Tibial nerve (tissue), 4 donors: ENCODE measurements at regions not wholly inside any gene's neighbourhood (a gene's known extent, or its start where the extent isn't known, plus 50 kb on each side); places are given as distances from the start of the nearest gene placed in this dataset.
"Not testable (repeated sequence)": the region's sequence is repeated elsewhere in the genome, so short reads cannot be mapped to it uniquely, and the experiment has no call there.

Source experiments
- DNase-seq, 2 donors: peaks; one replicate each; pipeline ENCODE4 v3.0.0-alpha.2; 2019; ENCODE audit warnings: low spot score in 2 of 2
- H3K27ac ChIP-seq, 4 donors: fragments of 200-600 bp; sonication (generic) in 3 of 4; one replicate each; pipeline ENCODE4 v1.5.1; 2017 to 2019; ENCODE audit warnings: mild to moderate bottlenecking in 1 of 4
- H3K27me3 ChIP-seq, 2 donors: fragments of 200-600 bp; sonication (generic) in 1 of 2; one replicate each; pipeline versions ENCODE4 v1.5.1 to v1.6.0; 2017 to 2019
- H3K36me3 ChIP-seq, 3 donors: fragments of 200-600 bp; sonication (generic); one replicate each; pipeline ENCODE4 v1.5.1; 2018 to 2019
- H3K4me1 ChIP-seq, 4 donors: fragments of 200-600 bp; sonication (generic) in 3 of 4; one replicate each; pipeline ENCODE4 v1.5.1; 2017 to 2019
- H3K4me3 ChIP-seq, 4 donors: fragments of 200-600 bp; sonication (generic) in 3 of 4; one replicate each; pipeline ENCODE4 v1.5.1; 2017 to 2019; ENCODE audit warnings: mild to moderate bottlenecking in 1 of 4, moderate library complexity in 1 of 4
- H3K9me3 ChIP-seq, 4 donors: fragments of 200-600 bp; sonication (generic) in 3 of 4; one replicate each; pipeline ENCODE4 v1.5.1; 2017 to 2019
- CTCF ChIP-seq, 5 experiments: fragments of 200-600 bp in 3 of 5; fragments of 450-650 bp in 2 of 5; sonication (generic) in 3 of 5; IDR thresholded peaks; one replicate each; pipeline ENCODE4 v1.5.1; 2016 to 2019; ENCODE audit warnings: antibody characterized with exemption in 5 of 5, mild to moderate bottlenecking in 3 of 5, moderate library complexity in 2 of 5
- EP300 ChIP-seq, 2 donors: sonication (generic); formaldehyde crosslinking; IDR thresholded peaks; one replicate each; pipeline ENCODE4 v1.6.1; 2017; ENCODE audit warnings: antibody characterized with exemption in 2 of 2, mild to moderate bottlenecking in 1 of 2
- POLR2A ChIP-seq, 2 donors: fragments of 450-650 bp; IDR thresholded peaks; one replicate each; pipeline ENCODE4 v1.6.1; 2017; ENCODE audit warnings: antibody characterized with exemption in 2 of 2, mild to moderate bottlenecking in 2 of 2, moderate library complexity in 2 of 2
- WGBS, 2 donors: methylation state at CpG; one replicate each; pipeline ENCODE4 v1.1.5; 2018; 5-methylcytosine and 5-hydroxymethylcytosine counted together

DNA sequence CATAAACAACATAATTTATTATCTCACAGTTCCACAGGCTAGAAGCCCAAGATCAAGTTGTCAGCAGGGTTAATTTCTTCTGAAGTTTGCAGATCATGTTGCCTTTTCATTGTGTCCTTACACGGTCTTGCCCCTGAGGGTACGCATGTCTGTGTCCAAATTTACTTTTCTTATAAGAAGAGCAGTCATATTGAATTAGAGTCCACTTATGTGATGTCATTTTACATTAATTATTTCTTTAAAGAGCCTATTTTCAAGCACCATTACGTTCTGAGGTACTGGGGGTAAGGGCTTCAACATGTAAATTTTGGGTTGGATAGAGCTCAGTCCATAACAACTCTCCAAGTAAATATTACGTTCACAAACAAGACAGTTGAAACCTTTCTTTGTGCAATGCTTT is 236.6 kb upstream of the OR4E1 start:
- Histone ChIP-seq H3K9me3 (no peaks in the 10 kb centered on the region), H3K36me3 (no peaks in the 10 kb centered on the region), H3K4me1 (no peaks in the 10 kb centered on the region), H3K27me3 (no peaks in the 10 kb centered on the region), H3K4me3 (no peak overlapping the region), H3K27ac (no peak overlapping the region)
- no peak for TF ChIP-seq CTCF (IDR thresholded peaks at IDR 0.05)
- no peak for TF ChIP-seq EP300 (IDR thresholded peaks at IDR 0.05)
- no peak for TF ChIP-seq POLR2A (IDR thresholded peaks at IDR 0.05)
- 25 to 38% methylated on average over 4 of the region's 4 CpGs for WGBS, 2 donors
- no peak for DNase-seq

DNA sequence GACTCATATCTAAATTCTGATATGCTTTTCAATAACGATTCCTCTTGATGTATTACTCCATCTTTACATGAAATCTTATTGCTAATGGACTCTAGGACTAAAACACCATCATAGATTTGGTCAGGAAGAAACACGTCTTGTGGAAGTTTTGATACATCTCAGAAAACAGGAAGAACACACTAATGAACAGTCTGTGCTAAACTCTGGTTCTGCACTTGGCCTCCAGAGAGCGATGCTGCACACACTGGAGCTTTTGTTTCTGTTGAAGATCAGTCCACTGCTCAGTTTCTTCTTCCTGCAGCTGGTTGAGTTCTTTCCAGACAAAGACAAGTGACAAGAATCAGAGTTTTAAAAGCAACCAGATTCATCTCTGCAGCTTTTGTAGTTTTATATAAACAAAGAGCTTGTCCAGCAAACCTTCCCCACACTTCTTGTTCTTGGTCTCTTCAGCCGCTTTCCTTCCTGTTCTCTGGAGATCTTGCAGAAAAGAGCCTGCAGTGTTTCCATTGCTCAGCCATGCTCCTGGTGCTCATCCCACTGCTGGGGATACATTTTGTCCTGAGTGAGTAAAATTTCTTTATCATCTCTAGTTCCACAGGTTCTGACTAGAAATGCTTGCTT is 229.1 kb upstream of the OR4E1 start:
- H3K36me3 ChIP-seq = no peaks in the 10 kb centered on the region
- DNase-seq = no peak
- no peaks in the 10 kb centered on the region for H3K4me1 ChIP-seq
- TF ChIP-seq POLR2A (IDR thresholded peaks at IDR 0.05) (no peak), CTCF (IDR thresholded peaks at IDR 0.05) (no peak), EP300 (IDR thresholded peaks at IDR 0.05) (no peak)
- H3K27ac ChIP-seq = no peak overlapping the region
- no peak overlapping the region for H3K4me3 ChIP-seq
- no peaks in the 10 kb centered on the region for H3K27me3 ChIP-seq
- WGBS, 2 donors = 41 to 47% methylated on average over 4 of the region's 4 CpGs
- H3K9me3 ChIP-seq = no peaks in the 10 kb centered on the region

DNA sequence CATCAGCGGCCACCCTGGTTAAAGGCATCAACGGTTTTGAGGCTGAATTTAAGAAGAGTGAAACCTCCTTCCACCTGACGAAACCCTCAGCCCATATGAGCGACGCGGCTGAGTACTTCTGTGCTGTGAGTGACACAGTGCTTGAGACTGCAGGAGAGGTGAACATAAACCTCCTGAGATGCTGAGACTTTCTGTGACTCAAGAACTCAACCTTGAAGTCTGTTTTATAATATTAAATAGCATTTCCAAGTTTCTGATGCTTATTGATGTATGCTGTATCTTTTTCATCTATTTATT is 221.2 kb upstream of the OR4E1 start:
- H3K27me3 ChIP-seq, H3K36me3 ChIP-seq, H3K9me3 ChIP-seq, H3K4me1 ChIP-seq, DNase-seq, H3K27ac ChIP-seq, H3K4me3 ChIP-seq: not testable (repeated sequence)
- WGBS, 2 donors = 89 to 93% methylated on average over 6 of the region's 6 CpGs

DNA sequence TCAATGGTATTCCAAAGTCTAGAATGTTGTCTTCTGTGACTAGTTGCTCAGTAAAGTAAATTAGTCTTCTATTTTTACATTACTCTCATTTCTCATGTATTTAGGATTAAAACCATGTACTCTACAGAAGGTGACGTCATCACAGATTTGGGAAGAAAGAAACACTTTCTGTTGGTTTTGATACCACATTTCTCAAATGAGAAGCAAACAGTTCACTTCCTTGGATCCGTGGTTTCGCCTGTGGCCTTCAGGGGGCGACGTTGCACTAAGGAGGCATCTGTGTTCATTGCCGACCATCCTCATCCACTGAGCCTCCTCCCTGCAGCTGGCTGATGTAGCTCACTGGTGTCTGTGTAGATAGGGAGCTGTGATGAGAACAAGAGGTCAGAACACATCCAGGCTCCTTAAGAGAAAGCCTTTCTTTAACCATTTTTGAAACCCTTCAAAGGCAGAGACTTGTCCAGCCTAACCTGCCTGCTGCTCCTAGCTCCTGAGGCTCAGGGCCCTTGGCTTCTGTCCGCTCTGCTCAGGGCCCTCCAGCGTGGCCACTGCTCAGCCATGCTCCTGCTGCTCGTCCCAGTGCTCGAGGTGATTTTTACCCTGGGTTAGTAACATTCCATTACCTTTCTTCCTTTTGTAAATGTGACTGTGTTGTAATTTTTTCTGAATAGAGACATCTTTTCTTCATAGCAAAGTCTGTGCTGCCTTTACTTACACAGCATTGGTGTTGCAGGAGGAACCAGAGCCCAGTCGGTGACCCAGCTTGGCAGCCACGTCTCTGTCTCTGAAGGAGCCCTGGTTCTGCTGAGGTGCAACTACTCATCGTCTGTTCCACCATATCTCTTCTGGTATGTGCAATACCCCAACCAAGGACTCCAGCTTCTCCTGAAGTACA is 220.6 kb upstream of the OR4E1 start:
- Histone ChIP-seq H3K36me3 (no peaks in the 10 kb centered on the region), H3K4me1 (no peaks in the 10 kb centered on the region), H3K27me3 (no peaks in the 10 kb centered on the region), H3K4me3 (no peak overlapping the region), H3K9me3 (no peaks in the 10 kb centered on the region), H3K27ac (no peak overlapping the region)
- TF ChIP-seq CTCF (IDR thresholded peaks at IDR 0.05) (no peak), POLR2A (IDR thresholded peaks at IDR 0.05) (no peak), EP300 (IDR thresholded peaks at IDR 0.05) (no peak)
- DNase-seq = no peak
- 52 to 55% methylated on average over 13 of the region's 13 CpGs for WGBS, 2 donors

- no peaks in the 10 kb centered on the region for H3K36me3 ChIP-seq
- H3K4me3 ChIP-seq = no peak overlapping the region
- no peaks in the 10 kb centered on the region for H3K27me3 ChIP-seq
- DNase-seq = no peak
- H3K4me1 ChIP-seq = no peaks in the 10 kb centered on the region
- TF ChIP-seq CTCF (IDR thresholded peaks at IDR 0.05) = no peak
- no peak for TF ChIP-seq POLR2A (IDR thresholded peaks at IDR 0.05)
- no peak overlapping the region for H3K27ac ChIP-seq
- no peaks in the 10 kb centered on the region for H3K9me3 ChIP-seq
- 92 to 100% methylated on average over 1 of the region's 1 CpG for WGBS, 2 donors
Observed at GRCh38 chr14:21891921-21892320, 218.3 kb upstream of the OR4E1 start.
